HG03442 (cell line): ENCODE measurements at regions not wholly inside any gene's neighbourhood (a gene's known extent, or its start where the extent isn't known, plus 50 kb on each side); places are given as distances from the start of the nearest gene placed in this dataset.
"Not testable (repeated sequence)": the region's sequence is repeated elsewhere in the genome, so short reads cannot be mapped to it uniquely, and the experiment has no call there.

Experiments used
- ATAC-seq: cut with Tn5 transposase; IDR thresholded peaks from one replicate; pipeline ENCODE4 v1.9.1; 2021; ENCODE audit warnings: mild to moderate bottlenecking, moderate library complexity; ENCODE audit not compliant: unreplicated experiment

DNA sequence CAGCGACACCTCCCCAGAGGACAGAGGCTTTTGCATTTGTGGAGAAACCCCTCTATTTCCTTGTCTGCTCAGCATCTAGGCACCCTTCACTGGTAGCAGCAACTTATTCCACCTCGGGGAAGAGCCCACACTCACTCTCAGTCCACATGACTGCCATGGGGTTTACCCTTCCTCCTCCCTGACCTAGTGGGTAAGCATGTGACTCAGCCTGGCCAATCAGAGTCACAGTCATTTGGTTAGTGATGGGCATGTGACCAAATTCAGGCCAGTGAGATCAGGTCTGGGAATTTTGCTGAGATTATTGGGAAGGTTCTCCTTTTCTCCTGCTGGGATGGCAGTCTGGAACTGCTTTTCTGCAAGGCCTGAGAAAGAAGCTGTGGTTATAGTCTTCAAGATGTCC lies 145.7 kb upstream of the PHACTR3 start:
- ATAC-seq: no peak

DNA sequence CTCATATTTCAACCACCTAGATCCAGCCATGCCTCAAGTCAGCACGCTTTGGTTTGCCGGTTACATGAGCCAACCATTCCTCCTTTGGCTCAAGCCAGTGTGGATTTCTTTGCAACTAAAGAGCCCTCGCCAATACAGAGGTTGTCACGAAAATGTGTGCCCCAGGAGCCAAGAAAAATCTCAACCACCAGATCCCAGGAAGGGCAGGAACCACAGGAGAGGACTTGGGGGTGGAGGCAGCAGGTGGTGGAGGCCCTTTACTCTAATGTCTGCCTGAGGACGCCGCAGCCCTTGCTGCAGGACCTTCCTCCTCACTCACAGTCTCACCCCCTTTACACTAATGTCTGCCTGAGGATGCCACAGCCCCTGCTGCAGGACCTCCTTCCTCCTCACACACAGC lies 144.8 kb upstream of the PHACTR3 start:
- ATAC-seq: no peak

DNA sequence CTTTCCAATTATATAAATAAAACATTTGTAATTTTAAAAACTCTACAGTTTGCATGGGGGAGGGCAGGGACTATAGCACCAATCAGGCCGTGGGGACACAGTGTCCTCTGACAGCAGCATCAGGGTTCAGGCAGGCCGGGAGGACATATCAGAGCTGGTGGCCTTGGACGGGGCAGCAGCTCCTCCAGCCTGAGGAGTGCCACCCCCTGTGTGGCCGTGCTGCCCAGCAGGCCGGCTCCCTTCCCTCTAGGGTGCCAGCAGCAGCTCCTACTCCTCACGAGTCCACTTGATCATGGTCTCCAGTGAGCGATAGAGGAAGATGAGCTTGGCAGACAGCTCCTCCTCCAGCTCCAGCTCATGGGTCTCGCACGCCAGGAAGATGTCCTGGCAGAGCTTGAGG lies 144.0 kb upstream of the PHACTR3 start:
- ATAC-seq: no peak

DNA sequence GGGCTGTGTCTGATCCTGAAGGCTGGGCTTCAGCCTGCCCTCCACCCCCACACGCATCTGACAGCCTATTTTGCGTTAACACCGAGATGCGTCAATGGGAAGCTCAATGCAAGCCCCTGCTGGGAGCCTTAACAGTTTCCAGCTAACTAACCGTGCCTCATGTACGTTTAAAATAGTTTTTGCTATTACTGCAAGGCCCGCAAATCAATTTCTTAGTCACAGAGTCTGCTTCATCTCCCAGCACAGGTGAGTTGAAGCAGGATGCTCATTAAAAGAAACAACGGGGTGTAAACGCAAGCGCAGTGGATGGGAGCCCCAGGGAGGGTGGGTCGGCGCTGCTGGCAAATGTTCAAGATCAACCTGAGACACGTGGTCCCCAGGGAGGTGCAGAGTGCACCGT lies 142.8 kb upstream of the PHACTR3 start:
- no peak for ATAC-seq

DNA sequence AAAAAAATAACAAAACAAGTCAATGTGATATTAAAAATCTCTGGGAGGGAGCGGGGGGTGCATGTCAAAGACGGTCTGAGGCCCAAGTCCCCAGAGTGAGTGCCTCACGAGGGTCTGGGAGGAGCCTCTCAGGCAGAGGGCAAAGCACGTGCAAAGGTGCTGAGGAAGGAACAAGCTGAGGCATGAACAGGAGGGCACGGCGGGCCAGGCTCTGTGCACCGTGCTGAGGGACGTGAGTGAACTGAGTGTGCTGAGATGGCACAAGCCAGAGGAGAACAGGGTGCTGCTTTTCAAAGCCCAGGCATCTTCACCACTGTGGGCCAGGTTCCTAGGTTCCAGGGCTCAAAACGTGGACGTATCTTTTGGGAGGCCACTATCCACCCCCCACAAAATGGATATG lies 142.1 kb upstream of the PHACTR3 start:
- ATAC-seq: no peak

DNA sequence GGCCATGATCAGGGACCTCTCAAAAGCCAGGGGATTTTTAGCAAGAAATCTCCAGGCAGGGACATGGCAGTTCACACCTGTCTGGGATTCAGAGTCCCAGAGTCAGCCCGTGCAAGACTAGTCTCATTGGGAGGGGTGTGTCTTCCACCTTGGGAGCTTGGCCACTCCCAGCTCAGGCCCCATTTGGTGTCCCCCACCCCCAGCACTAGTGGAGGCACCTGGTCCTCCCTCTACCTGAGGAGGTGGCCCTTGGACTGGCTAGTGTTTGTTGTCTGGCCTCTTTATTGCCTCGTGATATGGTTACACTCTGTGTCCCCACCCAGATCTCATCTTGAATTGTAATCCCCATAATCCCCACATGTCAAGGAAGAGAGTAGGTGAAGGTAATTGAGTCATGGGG lies 140.8 kb upstream of the PHACTR3 start:
- ATAC-seq: no peak

DNA sequence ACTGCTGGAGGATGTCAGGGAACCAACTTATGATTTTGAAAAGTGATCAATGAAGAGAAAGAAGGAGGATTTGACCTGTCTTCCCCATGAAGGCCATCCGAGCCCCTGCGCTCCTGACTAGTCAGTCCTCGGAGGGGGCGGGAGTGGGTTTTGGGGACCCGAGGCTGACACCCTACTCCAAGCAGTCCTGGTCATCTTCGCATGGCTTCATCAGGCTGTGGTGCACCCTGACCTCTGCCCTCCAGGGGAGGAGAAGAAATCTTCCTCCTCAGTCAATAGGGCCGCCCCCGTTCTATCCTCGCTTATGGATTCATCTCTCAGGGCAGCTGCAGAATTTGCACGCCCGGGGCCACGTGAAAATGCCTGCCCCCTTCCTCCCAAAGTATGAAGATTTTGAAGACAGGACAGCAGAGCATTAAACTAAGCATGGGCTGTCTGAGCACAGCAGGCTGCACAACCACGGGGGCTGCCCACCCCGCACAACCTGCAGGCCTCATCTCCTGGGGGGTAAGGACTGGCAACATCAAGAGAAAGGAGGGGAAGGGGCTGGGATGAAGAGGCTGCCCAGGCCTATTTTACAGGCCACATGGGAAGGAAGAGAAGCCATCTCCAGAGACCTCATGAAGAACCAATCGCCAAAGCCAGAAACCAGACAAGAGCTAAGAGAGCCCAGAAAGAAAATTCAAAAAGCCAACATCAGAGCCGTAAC lies 138.1 kb upstream of the PHACTR3 start:
- ATAC-seq: no peak

DNA sequence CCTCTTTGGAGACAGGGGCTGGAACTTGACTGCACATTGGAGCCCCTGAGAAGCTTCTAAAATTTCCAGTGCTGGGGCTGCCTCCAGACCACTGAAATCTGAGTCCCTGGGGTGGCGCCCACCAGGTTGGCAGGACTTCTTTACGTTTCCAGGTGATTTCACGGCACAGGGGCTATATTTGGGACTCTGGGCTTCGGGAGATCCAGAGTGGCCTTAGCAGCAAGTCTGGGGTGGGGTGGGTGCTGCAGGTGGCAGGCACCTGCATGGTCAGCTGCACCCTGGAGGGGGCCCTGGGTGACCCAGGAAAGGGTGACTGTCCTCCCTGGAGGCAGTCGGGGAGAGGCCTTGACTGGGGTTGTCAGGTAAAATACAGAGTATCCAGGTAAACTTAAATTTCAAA lies 135.5 kb upstream of the PHACTR3 start:
- ATAC-seq: no peak

DNA sequence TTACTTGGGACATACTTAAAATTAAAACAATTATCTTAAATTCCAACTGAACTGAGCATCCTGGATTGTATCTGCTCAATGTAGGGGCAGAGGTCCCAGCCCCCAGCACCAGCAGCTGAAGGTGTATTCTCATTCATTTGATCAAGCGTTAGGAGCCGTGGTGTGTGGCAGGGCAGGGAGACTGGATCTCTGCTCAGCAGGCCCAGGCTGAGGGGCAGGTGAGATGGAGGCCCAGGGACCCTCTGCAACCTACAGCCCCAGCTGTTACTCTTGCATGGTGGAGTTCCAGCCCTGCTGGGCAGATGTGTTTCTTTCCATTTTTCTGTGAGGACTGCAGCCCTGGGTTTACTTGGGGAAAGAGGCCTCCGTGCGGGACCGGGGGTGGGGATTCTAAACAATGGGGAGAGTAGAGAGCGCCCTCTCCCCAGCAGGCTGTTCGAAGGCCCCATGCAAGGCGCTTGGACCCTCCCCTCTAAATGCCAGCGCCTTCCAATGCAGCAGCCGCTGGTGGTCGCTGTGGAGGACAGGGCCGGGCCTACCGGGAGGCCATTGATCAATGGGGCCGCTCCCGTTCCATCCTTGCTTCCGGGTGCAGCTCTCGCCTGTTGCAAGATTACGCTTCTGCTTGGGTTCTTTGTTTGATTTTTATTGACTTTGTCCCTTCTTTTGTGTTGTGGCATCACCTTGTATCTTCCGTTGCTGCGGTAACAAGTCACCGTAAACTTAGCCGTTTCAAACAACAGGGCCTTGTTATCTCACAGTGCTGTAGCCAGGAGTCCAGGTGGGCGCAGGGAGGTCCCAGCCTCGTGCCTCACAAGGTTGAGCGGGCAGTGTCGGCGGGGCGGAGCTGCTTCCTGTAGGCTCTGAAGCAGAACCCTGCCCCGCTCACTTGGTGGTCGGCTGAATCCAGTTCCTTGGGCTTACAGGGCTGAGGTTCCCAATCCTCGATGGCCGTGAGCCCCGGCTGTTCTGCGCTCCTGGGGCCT lies 134.8 kb upstream of the PHACTR3 start:
- no peak for ATAC-seq

DNA sequence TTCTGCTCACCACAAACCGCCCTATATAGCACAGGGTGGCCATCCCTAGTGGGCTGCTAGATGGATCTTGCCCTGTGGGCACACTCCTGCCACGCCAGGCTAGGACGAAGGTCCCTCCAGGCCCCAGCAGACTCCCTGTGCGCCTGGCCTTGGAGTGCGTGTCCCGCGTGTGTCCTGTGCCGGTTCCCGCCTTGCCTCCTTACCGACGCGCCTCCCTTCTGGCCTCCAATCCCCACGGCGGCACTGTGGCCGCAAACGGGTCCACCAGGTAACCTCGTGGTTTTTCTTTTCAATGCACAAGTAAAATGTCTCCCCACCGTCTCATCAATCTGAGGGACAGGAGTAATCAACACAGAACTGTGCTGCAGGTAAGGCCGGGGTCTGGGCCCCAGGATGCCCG lies 133.8 kb upstream of the PHACTR3 start:
- ATAC-seq: no peak

DNA sequence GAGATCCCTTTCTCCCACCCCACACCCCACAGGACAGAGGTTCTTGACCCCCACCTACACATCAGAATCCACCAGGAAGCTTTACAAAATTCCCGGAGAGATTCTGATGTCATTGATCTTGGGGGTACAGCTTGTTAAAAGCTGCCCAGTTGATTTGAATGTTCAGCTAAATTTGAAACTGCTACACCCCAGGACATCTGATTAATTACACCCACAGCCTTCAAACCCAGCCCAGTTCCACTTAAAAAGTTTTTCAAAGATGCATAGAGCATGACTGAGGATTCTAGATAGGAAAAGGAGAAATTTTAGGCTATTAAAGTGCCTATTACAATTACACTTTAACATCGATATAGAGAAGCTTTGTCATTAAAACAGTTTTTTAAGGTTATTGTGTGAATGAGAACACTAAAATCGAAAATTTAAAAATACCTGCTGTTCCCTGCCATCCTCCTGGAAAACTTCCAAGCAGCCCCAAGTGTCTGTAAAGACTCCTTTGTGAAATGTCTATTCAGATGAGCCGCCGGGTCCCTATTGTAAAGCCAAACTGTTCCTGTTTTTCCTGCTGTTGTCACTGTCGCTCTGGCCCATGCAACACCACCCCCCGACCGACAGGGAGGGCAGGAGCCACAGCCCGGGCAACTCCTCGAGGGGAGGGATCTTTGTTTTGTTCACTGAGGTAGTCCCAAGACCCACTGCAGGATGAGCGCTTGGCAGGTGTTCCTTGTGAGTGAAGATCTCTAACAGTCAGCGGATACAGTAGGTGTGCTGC lies 132.5 kb upstream of the PHACTR3 start:
- no peak for ATAC-seq

DNA sequence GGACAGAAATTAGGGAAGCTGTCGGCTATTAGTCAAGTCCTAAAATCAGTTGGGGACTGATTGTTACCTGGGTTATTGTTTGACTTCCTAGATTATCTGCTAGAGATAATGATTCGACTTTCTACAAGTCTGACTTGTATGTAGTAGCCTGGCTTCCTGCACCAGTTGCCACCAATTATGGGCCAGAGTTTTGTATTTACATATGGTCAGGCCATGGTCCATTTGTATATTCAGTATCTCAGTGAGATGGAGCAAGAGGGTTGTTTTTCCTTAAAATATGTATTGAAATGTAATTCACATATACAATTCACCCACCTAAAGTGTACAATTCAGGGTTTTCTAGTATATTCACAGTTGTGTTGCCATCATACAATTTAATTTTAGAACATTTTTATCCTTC lies 130.6 kb upstream of the PHACTR3 start:
- no peak for ATAC-seq

DNA sequence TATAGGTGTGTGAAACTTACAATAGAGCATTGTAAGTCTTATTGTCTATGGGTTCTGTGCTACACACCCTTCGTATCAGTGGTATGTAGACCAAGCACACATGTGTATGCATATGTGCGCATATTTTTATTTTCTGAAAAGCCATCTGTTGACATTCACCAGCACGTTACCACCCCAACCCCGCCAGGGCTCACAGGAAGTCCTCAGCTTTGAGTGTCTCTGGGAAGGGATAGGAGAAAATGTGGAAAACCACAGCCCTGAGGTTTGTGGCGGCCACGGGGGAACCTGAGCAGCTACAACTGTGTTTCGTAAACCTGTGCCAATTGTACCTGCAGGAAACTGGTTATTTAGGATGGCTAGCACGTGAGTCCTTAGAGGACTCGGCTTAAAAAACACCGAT lies 123.3 kb upstream of the PHACTR3 start:
- ATAC-seq: no peak

DNA sequence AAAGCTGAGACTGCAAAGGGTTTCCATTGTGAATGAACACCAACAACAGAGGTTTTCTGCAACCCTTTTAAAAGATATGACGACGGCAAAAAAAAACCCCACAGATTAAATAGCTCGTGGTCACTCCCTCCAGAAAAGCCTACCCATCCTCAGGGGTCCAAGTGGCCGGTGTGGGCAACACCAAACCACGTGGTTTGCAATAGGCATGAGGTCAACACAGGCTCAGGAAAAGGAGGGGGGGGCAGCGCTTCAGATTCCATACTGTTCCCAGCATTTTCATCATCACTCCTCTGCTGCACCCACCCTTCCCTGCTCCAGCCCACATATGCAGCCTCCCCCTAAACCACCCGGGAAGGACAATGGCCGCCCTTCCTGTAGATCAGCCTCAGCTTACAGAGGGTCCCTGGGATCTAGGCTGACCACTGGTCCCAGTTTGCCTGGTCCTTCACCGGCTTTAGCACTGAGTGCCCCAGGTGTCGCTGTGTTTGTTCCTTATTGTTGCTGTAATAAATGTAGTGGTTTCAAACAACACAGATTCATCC lies 122.8 kb upstream of the PHACTR3 start:
- no peak for ATAC-seq

DNA sequence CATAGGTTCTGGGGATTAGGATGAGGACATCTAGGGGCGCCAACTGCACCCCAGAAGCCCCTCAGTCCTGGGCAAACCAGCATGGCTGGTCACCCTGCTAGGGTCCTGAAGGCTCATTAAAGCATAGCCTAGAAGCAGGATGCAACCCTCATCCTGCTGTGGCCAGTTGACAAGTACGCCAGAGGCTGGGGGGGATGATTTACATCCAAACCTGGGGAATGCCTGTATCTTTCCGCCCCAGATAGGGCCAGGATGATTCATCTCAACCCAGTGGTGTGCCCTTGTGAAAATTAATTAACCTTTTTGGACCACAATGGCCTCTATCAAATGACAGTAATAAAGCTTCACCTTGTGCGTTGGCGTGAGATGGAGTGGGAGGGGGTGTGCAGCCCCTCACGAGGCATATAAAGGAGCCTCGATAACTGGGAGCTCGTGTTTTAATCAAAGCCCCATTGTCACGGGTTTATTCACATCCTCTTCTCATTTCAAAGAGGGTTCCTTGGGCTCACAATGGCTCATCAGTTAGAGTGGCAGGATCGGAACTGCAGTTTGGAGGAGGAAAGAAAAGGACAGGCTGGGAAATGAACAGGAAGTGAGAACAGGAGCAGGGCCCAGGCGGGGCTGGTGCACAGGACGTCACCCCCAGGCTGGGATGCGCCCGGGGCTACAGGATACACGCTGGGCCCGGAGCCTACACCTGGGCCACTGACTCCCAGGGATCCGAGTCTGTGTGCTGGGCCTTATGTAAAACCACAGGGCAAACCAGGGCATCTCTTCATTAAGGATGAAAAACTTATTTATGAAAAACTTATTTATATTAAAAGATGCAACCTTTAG lies 121.8 kb upstream of the PHACTR3 start:
- ATAC-seq: no peak

DNA sequence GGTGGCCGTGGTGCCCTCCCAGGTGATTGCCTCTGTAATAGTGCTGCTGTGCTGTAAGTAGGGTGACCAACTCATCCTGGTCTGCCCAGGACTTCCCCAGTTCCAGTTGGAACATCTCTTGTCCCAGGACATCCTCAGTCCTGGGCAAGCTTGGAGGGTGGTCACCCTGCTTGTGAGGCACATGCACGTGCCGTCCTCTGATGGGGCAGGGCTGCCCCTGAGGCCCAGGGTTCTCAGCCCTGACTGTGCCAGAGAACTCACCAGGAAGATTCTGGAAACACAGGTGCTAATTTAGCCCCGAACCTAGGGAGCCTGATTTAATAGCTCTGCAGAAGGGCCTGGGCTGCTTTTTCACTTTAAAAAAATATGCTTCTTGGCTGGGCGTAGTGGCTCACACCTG lies 120.9 kb upstream of the PHACTR3 start:
- no peak for ATAC-seq

DNA sequence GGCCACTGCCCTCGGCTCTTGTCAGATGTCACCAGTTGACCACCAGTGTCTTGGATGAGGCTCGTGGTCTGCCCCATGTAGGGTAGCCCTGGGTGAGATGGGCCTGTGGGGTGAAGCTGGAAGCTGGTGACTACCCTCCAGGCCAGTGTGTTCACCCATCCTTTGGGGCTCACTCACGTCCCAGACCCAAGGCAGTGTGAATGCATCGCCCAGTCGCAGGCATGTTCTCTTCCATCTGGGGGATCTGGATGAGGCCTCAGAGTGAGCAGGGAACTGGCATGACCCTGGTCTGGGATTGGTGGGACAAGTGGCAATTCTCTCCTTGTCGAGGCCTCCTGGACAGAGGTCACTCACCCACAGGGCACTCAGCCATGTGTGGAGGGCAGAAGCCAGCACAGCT lies 120.1 kb upstream of the PHACTR3 start:
- ATAC-seq: no peak

DNA sequence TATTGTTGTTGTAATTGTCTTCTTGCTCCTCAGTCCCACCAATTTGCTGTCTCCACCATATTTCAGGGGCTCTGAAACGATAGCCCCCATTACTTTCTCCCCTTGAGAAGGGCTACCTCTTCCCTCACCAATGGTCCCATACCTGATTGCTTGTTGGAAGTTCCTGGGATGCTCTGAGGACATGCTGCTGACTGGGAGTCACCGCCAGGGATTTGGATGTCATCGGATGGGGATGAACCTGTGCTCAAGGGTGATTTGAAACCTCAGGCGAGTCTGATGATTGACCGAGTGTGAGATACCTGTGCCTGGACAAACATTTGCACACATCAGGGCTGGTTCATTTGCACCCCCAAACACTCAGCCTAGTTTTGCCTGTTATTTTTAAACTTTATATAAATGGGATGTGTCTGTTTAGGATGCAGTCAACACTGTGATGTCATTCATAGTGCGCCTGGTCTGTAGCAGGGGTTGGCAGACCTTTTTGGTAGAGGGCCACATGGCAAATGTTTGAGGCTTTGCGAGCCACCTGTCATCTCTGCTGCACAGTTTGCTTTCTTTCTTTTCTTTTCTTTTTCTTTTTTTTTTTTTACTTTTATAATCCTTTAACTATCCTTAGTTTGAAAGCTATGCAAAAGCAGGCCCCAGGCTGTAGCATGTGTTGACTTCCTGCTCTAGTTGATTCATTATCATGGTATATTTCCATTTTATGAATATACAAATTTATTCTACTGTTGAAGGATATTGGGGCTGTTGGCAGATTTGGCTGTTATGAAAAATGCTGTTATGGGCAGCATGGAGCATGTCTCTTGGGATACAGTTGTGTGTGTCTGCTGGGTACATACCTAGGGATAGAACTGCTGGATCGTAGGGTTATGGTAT lies 118.5 kb upstream of the PHACTR3 start:
- no peak for ATAC-seq

DNA sequence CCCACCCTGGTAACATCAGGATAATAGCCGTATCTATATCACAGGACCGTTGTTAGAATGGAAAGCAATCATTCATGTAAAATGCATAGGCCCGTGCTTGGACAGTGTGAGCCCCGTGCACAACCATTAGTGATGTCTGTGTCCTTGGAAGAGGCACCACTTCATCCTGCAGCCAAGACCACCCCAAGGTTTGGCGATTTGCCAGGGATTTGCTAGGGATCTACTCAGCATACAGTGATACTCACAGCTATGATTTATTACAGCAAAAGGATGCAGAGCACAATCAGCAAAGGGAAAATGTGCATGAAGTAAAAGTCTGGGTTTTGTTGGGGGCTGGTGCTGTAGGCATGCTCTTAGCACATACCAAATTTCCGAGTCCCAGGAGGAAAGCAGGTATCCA lies 115.9 kb upstream of the PHACTR3 start:
- ATAC-seq: not testable (repeated sequence)
